NT2/D1 (cell line): ENCODE measurements at regions not wholly inside any gene's neighbourhood (a gene's known extent, or its start where the extent isn't known, plus 50 kb on each side); places are given as distances from the start of the nearest gene placed in this dataset.

Source experiments
- DNase-seq: peaks from one replicate; pipeline ENCODE4 v3.0.0-alpha.2; 2011; ENCODE audit warnings: low read depth, low spot score
- H3K27me3 ChIP-seq: 2 replicates; pipeline ENCODE4 v1.6.0; 2011; ENCODE audit warnings: mild to moderate bottlenecking; ENCODE audit not compliant: insufficient read length, insufficient read depth
- H3K36me3 ChIP-seq: 2 replicates; pipeline ENCODE4 v1.6.1; 2011; ENCODE audit warnings: mild to moderate bottlenecking, low read length, mixed read lengths; ENCODE audit not compliant: insufficient read depth, insufficient read length
- H3K4me1 ChIP-seq: 2 replicates; pipeline ENCODE4 v1.5.1; 2011; ENCODE audit not compliant: insufficient read depth, insufficient read length
- H3K4me3 ChIP-seq: 2 replicates; pipeline ENCODE4 v1.5.1; 2011; ENCODE audit warnings: low read depth; ENCODE audit not compliant: insufficient read length
- H3K9ac ChIP-seq: 2 replicates; pipeline ENCODE4 v1.6.0; 2011; ENCODE audit warnings: low read depth; ENCODE audit not compliant: insufficient read length
- H3K9me3 ChIP-seq: 2 replicates; pipeline ENCODE4 v1.5.1; 2011; ENCODE audit warnings: mild to moderate bottlenecking, low read length; ENCODE audit not compliant: insufficient read depth
- SUZ12 ChIP-seq: IDR thresholded peaks from 2 replicates; pipeline ENCODE4 v1.6.1; 2011; ENCODE audit not compliant: insufficient read length, insufficient read depth; ENCODE audit errors: extremely low read depth
- YY1 ChIP-seq: IDR thresholded peaks from 2 replicates; pipeline ENCODE4 v1.6.1; 2011; ENCODE audit not compliant: insufficient read length, insufficient read depth
- ZNF274 ChIP-seq: IDR thresholded peaks from 2 replicates; pipeline ENCODE4 v1.6.1; 2011; ENCODE audit warnings: mild to moderate bottlenecking, low read depth, low read length

DNA sequence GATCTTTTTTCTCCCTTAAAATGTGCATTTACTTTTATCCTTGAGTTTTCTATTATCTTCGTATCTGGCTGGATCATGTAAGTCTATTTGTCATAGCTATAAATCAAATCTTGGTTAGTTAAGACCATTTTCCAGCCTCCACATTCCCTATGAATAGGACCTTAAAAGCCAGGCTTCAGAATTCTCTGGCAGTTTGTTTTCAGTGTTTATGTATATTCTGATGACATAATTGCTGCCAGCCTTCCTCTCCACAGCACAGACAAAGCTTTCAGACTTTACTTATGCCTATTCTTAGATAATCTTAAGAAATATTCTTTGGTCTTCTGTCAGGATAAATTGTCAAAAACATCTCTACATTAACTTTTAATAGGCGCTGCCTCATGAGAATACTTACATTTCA, 870.8 kb upstream of the SPRY2 start:
- DNase-seq = no peak
- Histone ChIP-seq H3K4me3 (no peak overlapping the region), H3K4me1 (no peaks in the 10 kb centered on the region), H3K36me3 (no peaks in the 10 kb centered on the region), H3K9ac (no peak overlapping the region), H3K9me3 (no peaks in the 10 kb centered on the region), H3K27me3 (no peaks in the 10 kb centered on the region)
- TF ChIP-seq ZNF274 (no peak), YY1 (no peak), SUZ12 (no peak)

DNA sequence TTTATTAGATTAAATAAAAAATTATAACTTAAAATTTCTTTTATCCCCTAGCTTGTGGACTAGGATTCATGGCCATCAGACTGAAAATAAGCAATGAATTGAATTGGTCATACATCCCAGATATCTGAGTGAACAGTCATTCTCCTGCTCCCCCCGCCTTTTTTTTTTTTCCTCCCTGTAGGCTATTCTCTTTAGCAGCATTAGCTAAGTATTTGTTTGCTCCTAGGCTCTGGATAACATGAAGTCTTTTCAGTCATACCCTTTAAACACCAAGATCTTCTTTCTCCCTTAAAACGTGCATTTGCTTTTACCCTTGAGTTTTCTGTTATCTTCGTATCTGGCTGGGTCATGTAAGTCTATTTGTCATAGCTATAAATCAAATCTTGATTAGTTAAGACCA, 866.7 kb upstream of the SPRY2 start:
- Histone ChIP-seq H3K9me3 (no peaks in the 10 kb centered on the region), H3K27me3 (no peaks in the 10 kb centered on the region), H3K9ac (no peak overlapping the region), H3K4me1 (no peaks in the 10 kb centered on the region), H3K4me3 (no peak overlapping the region), H3K36me3 (no peaks in the 10 kb centered on the region)
- DNase-seq = no peak
- TF ChIP-seq ZNF274 = no peak
- no peak for TF ChIP-seq YY1
- no peak for TF ChIP-seq SUZ12

DNA sequence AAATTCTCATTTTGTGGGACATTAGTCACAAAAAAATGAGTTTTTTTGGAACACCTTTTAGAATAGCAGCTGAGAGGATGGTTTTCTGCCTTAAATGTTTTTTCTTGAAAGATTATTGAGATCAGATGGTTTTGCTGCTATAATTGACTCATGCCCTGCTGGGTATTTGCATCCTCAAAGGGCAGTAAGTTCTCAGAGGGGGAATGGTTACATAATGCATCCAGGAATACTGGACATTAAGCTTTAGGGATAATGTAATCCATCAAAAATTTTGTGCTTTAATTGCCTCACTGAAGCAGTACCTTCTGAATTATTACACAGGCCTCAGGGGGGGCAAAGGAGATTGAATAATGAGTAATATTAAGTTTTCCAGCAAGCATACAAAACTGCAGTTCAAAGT, 866.3 kb upstream of the SPRY2 start:
- no peak for DNase-seq
- H3K27me3 ChIP-seq = no peaks in the 10 kb centered on the region
- no peaks in the 10 kb centered on the region for H3K36me3 ChIP-seq
- TF ChIP-seq SUZ12 = no peak
- TF ChIP-seq ZNF274 = no peak
- no peak for TF ChIP-seq YY1
- H3K4me3 ChIP-seq = no peak overlapping the region
- no peaks in the 10 kb centered on the region for H3K9me3 ChIP-seq
- H3K4me1 ChIP-seq = no peaks in the 10 kb centered on the region
- H3K9ac ChIP-seq = no peak overlapping the region

DNA sequence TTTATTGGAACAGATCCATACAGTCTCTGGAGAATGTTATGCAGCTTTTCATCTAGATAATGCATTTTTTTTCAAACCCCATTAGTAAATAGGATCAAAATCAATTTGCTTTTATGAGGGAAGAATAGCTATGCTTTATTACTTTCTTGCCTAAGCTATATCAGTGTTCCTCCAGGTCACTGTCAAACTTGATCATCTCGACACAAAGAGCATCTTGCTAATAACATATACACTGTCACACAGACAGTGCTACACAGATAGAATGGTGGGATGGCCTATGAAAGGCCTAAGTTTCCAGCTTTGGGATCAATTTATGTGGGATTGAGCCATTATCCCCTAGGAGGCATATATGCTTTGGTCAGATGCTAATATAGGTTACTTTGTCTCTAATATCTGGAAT, 862.9 kb upstream of the SPRY2 start:
- TF ChIP-seq YY1 (no peak), SUZ12 (no peak), ZNF274 (no peak)
- no peak overlapping the region for H3K4me3 ChIP-seq
- no peak for DNase-seq
- no peaks in the 10 kb centered on the region for H3K9me3 ChIP-seq
- H3K27me3 ChIP-seq = no peaks in the 10 kb centered on the region
- no peaks in the 10 kb centered on the region for H3K36me3 ChIP-seq
- H3K9ac ChIP-seq = no peak overlapping the region
- no peaks in the 10 kb centered on the region for H3K4me1 ChIP-seq

DNA sequence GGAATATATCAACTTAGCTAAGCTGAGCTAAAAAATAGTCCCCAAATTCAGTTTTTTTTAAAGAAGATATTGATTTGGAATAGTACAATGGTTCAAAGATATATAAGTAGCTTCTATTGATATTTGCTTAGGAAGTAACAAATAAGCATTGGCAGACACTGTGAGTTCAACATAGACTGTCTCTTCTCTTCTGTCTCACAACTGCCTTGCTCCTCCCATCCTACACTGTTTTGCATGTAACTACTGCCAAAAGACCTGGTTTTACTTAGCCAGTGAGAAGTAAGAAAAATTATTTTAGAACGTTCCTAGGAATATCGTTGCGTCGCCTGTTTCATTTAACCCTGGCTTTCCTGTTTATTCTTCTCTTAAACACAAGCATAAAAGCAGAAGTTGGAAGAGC, 859.0 kb upstream of the SPRY2 start:
- Histone ChIP-seq H3K4me3 (no peak overlapping the region), H3K4me1 (no peaks in the 10 kb centered on the region), H3K27me3 (no peaks in the 10 kb centered on the region), H3K9me3 (no peaks in the 10 kb centered on the region), H3K9ac (no peak overlapping the region), H3K36me3 (no peaks in the 10 kb centered on the region)
- no peak for TF ChIP-seq YY1
- no peak for TF ChIP-seq ZNF274
- TF ChIP-seq SUZ12 = no peak
- no peak for DNase-seq

DNA sequence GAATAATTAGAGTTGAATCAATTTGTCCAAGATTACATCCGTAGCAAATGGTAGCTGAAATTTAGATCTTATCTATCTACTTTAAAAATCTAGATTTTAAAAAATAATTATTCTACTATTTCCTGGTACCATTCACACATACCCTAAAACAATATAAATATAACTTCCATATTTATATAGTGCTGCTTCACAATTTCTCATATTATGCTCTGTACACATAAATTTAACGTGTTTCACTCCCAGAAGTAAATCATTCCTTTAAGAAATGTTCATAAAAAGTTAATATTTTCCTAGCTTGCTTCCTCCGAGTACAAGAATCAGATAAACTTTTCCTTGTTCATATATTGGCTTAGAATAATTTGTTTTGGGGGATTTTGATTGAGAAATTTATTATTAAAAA, 857.0 kb upstream of the SPRY2 start:
- Histone ChIP-seq H3K9me3 (peaks cover 8% of the 10 kb centered on the region; the same call in 1 of the 2 replicates), H3K27me3 (no peaks in the 10 kb centered on the region), H3K9ac (no peak overlapping the region), H3K36me3 (no peaks in the 10 kb centered on the region), H3K4me1 (no peaks in the 10 kb centered on the region), H3K4me3 (no peak overlapping the region)
- no peak for TF ChIP-seq SUZ12
- TF ChIP-seq ZNF274 = no peak
- TF ChIP-seq YY1 = no peak
- no peak for DNase-seq

DNA sequence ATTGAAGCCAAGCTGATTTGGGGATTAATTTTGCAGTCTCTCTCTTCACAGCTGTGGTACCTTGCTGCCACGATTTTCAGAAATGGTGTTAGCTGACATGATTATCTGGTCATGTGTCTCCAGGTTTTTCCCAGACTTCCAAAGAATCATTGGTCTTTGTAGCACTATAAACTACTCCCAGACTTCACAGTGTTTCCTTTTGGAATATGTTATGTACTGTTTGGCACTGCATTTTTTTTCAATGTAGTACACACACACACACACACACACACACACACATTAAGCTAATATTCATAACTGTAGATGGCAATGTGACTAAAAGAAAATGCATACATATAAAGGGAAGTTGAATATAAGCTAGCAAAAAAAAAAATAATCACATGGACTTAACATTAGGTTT, 856.6 kb upstream of the SPRY2 start:
- H3K9ac ChIP-seq = no peak overlapping the region
- no peaks in the 10 kb centered on the region for H3K27me3 ChIP-seq
- TF ChIP-seq SUZ12 (no peak), ZNF274 (no peak), YY1 (no peak)
- no peak for DNase-seq
- H3K4me3 ChIP-seq = no peak overlapping the region
- H3K36me3 ChIP-seq = no peaks in the 10 kb centered on the region
- H3K9me3 ChIP-seq = peaks cover 8% of the 10 kb centered on the region; the same call in 1 of the 2 replicates
- no peaks in the 10 kb centered on the region for H3K4me1 ChIP-seq
